Activated T-helper 2 cell treated with anti-CD3 and anti-CD28 coated beads, Interferon-gamma antibody, Interleukin-2, Interleukin-4, amounts not matched to agents 10 μg/mL and 5 μg/mL and 100 μg/mL, durations not matched to agents 14 hours and 24 hours and 36 hours (primary cell): ENCODE measurements at regions not wholly inside any gene's neighbourhood (a gene's known extent, or its start where the extent isn't known, plus 50 kb on each side); places are given as distances from the start of the nearest gene placed in this dataset.

Experiments
- DNase-seq: peaks from one replicate; pipeline ENCODE4 v3.0.0; 2021; ENCODE audit warnings: low spot score
- H3K27ac Mint-ChIP-seq: one replicate; pipeline ENCODE4 v1.8.0; 2021; ENCODE audit warnings: mixed read lengths
- H3K27me3 Mint-ChIP-seq: one replicate; pipeline ENCODE4 v1.8.0; 2021; ENCODE audit warnings: low read depth, mixed read lengths
- H3K36me3 Mint-ChIP-seq: one replicate; pipeline ENCODE4 v1.8.0; 2021; ENCODE audit warnings: low read depth, mixed read lengths
- H3K4me1 Mint-ChIP-seq: one replicate; pipeline ENCODE4 v1.8.0; 2021; ENCODE audit warnings: low read depth, mixed read lengths
- H3K4me3 Mint-ChIP-seq: one replicate; pipeline ENCODE4 v1.8.0; 2021; ENCODE audit warnings: low read depth, mild to moderate bottlenecking, moderate library complexity, mixed read lengths
- H3K9me3 Mint-ChIP-seq: one replicate; pipeline ENCODE4 v1.8.0; 2021; ENCODE audit warnings: mixed read lengths
- intact Hi-C: fragments of 100-400 bp; cut with micrococcal nuclease; formaldehyde crosslinking; loops from one replicate; pipeline ENCODE4 v1.15.1; 2023

GRCh38 chr4:24703298-24703697, 92.1 kb upstream of the SOD3 start:
- no peaks in the 10 kb centered on the region for H3K4me1 Mint-ChIP-seq
- H3K27ac Mint-ChIP-seq = no peak overlapping the region
- H3K36me3 Mint-ChIP-seq = no peaks in the 10 kb centered on the region
- no peaks in the 10 kb centered on the region for H3K27me3 Mint-ChIP-seq
- no peak overlapping the region for H3K4me3 Mint-ChIP-seq
- intact Hi-C loops = no loop called here
- DNase-seq = no peak
- no peaks in the 10 kb centered on the region for H3K9me3 Mint-ChIP-seq

GRCh38 chr4:24704149-24704548, 91.2 kb upstream of the SOD3 start:
- H3K9me3 Mint-ChIP-seq = no peaks in the 10 kb centered on the region
- H3K27ac Mint-ChIP-seq = no peak overlapping the region
- H3K4me1 Mint-ChIP-seq = no peaks in the 10 kb centered on the region
- no peaks in the 10 kb centered on the region for H3K36me3 Mint-ChIP-seq
- DNase-seq = no peak
- no peaks in the 10 kb centered on the region for H3K27me3 Mint-ChIP-seq
- intact Hi-C loops = no loop called here
- H3K4me3 Mint-ChIP-seq = no peak overlapping the region

GRCh38 chr4:24705016-24705753, 90.2 kb upstream of the SOD3 start:
- no peaks in the 10 kb centered on the region for H3K36me3 Mint-ChIP-seq
- no peaks in the 10 kb centered on the region for H3K4me1 Mint-ChIP-seq
- H3K4me3 Mint-ChIP-seq = no peak overlapping the region
- DNase-seq = no peak
- no peak overlapping the region for H3K27ac Mint-ChIP-seq
- H3K9me3 Mint-ChIP-seq = no peaks in the 10 kb centered on the region
- H3K27me3 Mint-ChIP-seq = no peaks in the 10 kb centered on the region
- intact Hi-C loops = no loop called here

GRCh38 chr4:24713604-24714003, 81.8 kb upstream of the SOD3 start:
- no peaks in the 10 kb centered on the region for H3K36me3 Mint-ChIP-seq
- DNase-seq = no peak
- intact Hi-C loops = no loop called here
- no peak overlapping the region for H3K27ac Mint-ChIP-seq
- H3K9me3 Mint-ChIP-seq = peaks cover 12% of the 10 kb centered on the region
- no peak overlapping the region for H3K4me3 Mint-ChIP-seq
- H3K4me1 Mint-ChIP-seq = no peaks in the 10 kb centered on the region
- H3K27me3 Mint-ChIP-seq = no peaks in the 10 kb centered on the region

GRCh38 chr4:24719615-24720014, 75.8 kb upstream of the SOD3 start:
- H3K9me3 Mint-ChIP-seq = peaks cover 8% of the 10 kb centered on the region
- no peaks in the 10 kb centered on the region for H3K4me1 Mint-ChIP-seq
- H3K36me3 Mint-ChIP-seq = no peaks in the 10 kb centered on the region
- no peak overlapping the region for H3K27ac Mint-ChIP-seq
- DNase-seq = no peak
- intact Hi-C loops = no loop called here
- no peaks in the 10 kb centered on the region for H3K27me3 Mint-ChIP-seq
- no peak overlapping the region for H3K4me3 Mint-ChIP-seq

- intact Hi-C loops = no loop called here
- Mint-ChIP-seq H3K9me3 (peaks cover 3% of the 10 kb centered on the region), H3K27me3 (no peaks in the 10 kb centered on the region), H3K4me3 (no peak overlapping the region), H3K27ac (no peak overlapping the region), H3K36me3 (no peaks in the 10 kb centered on the region), H3K4me1 (no peaks in the 10 kb centered on the region)
- DNase-seq = no peak
Observed at GRCh38 chr4:24720436-24720835, 74.9 kb upstream of the SOD3 start.

- no peak for DNase-seq
- no peak overlapping the region for H3K4me3 Mint-ChIP-seq
- no peaks in the 10 kb centered on the region for H3K9me3 Mint-ChIP-seq
- H3K27me3 Mint-ChIP-seq = no peaks in the 10 kb centered on the region
- H3K4me1 Mint-ChIP-seq = no peaks in the 10 kb centered on the region
- H3K27ac Mint-ChIP-seq = no peak overlapping the region
- intact Hi-C loops = no loop called here
- no peaks in the 10 kb centered on the region for H3K36me3 Mint-ChIP-seq
Observed at GRCh38 chr4:24720979-24721378, 74.4 kb upstream of the SOD3 start.

GRCh38 chr4:24722026-24722568, 73.3 kb upstream of the SOD3 start:
- H3K27me3 Mint-ChIP-seq = no peaks in the 10 kb centered on the region
- no peaks in the 10 kb centered on the region for H3K9me3 Mint-ChIP-seq
- no peaks in the 10 kb centered on the region for H3K36me3 Mint-ChIP-seq
- H3K27ac Mint-ChIP-seq = no peak overlapping the region
- DNase-seq = no peak
- no peak overlapping the region for H3K4me3 Mint-ChIP-seq
- no peaks in the 10 kb centered on the region for H3K4me1 Mint-ChIP-seq
- intact Hi-C loops = no loop called here

- intact Hi-C loops = no loop called here
- Mint-ChIP-seq H3K4me1 (no peaks in the 10 kb centered on the region), H3K9me3 (no peaks in the 10 kb centered on the region), H3K36me3 (no peaks in the 10 kb centered on the region), H3K4me3 (no peak overlapping the region), H3K27me3 (no peaks in the 10 kb centered on the region), H3K27ac (no peak overlapping the region)
- no peak for DNase-seq
Observed at GRCh38 chr4:24727390-24728224, 67.8 kb upstream of the SOD3 start.

GRCh38 chr4:24729119-24729730, 66.1 kb upstream of the SOD3 start:
- no peaks in the 10 kb centered on the region for H3K36me3 Mint-ChIP-seq
- intact Hi-C loops = no loop called here
- no peak for DNase-seq
- H3K9me3 Mint-ChIP-seq = no peaks in the 10 kb centered on the region
- no peaks in the 10 kb centered on the region for H3K27me3 Mint-ChIP-seq
- H3K4me1 Mint-ChIP-seq = no peaks in the 10 kb centered on the region
- no peak overlapping the region for H3K27ac Mint-ChIP-seq
- no peak overlapping the region for H3K4me3 Mint-ChIP-seq

- intact Hi-C loops = no loop called here
- Mint-ChIP-seq H3K36me3 (no peaks in the 10 kb centered on the region), H3K4me3 (no peak overlapping the region), H3K9me3 (no peaks in the 10 kb centered on the region), H3K27ac (no peak overlapping the region), H3K27me3 (no peaks in the 10 kb centered on the region), H3K4me1 (no peaks in the 10 kb centered on the region)
- DNase-seq = no peak
Observed at GRCh38 chr4:24730256-24731001, 64.9 kb upstream of the SOD3 start.

- no peak overlapping the region for H3K27ac Mint-ChIP-seq
- no peaks in the 10 kb centered on the region for H3K36me3 Mint-ChIP-seq
- H3K4me3 Mint-ChIP-seq = no peak overlapping the region
- H3K27me3 Mint-ChIP-seq = no peaks in the 10 kb centered on the region
- H3K9me3 Mint-ChIP-seq = no peaks in the 10 kb centered on the region
- no peak for DNase-seq
- no peaks in the 10 kb centered on the region for H3K4me1 Mint-ChIP-seq
- intact Hi-C loops = no loop called here
Observed at GRCh38 chr4:24731448-24731847, 63.9 kb upstream of the SOD3 start.
